GM21390 (cell line): ENCODE measurements at regions not wholly inside any gene's neighbourhood (a gene's known extent, or its start where the extent isn't known, plus 50 kb on each side); places are given as distances from the start of the nearest gene placed in this dataset.

Source experiments
- ATAC-seq: cut with Tn5 transposase; IDR thresholded peaks from one replicate; pipeline ENCODE4 v1.9.1; 2021; ENCODE audit not compliant: unreplicated experiment

DNA sequence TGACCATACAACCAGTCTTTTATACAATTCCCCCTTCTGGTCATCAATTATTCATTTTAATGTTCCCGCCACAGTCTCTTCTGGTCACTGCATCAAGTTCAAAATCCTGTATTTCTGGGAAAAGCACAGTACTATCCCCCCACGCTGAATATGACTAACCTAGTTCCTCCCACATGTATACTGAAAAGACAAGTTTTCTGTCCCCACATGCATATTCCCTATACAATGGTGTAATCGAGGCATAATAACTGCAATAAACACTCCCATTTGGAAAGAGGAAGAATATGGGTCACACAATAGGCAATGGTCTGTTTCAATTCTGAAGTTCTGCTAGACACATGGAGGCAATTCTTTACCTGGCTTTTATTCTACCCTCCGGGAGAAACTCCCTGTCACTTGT lies 344.9 kb downstream of the EFNA5 start:
- no peak for ATAC-seq

DNA sequence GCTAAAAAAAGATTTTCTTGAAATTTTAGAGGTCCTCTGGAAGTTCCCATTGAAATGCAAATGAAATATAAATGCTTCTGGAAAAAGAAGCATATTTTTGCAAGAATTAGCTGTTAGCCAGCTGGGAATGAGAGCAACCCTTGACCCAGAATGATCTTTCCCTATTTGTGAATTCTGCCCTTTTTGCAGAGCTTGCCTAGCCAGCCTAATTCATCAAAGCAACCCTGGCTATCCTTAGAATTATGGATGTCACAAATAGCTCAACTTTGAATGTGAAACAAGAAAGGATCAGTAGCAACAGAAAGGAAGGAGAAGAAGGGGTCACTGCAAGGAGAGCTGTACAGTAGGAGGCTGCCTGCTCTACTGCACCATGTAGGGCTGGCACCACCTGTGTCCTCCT lies 345.9 kb downstream of the EFNA5 start:
- no peak for ATAC-seq

DNA sequence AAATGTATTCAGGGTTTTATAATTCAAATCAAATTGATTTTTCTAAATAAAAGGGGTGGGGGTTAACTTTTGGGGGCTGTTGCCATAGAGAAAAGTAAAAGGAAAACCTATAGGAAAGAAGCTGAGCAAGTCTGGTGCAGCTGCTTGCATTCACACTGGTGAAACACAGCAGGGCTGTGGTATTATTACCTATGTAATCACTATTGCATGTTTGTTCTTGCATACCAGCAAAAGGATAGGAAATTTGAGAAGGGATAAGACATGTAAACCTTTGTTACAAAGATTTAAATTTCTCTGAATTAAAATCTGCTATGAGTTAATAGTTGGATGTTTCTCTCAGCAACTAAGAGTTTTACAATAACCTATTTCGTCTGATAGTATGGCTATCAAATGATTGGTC lies 346.7 kb downstream of the EFNA5 start:
- ATAC-seq: no peak

DNA sequence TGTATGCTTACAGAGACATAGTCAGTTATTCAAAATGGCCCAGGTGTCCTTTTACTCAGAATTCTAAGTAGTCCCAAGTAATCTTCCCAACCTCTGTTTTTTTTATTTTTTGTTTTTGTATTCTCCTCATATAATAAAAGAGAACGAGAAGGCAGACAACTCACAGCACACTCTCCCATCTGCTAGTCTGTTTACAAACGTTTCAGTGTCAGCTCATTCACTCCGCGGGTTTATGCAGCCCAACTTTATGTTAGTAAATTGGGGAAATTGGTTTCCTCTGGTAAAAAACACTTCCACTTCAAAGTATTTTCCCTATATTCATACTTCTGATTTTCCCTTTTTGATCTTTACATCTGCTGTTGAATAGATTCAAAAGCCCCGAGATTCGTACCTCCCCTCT lies 347.2 kb downstream of the EFNA5 start:
- ATAC-seq: no peak

DNA sequence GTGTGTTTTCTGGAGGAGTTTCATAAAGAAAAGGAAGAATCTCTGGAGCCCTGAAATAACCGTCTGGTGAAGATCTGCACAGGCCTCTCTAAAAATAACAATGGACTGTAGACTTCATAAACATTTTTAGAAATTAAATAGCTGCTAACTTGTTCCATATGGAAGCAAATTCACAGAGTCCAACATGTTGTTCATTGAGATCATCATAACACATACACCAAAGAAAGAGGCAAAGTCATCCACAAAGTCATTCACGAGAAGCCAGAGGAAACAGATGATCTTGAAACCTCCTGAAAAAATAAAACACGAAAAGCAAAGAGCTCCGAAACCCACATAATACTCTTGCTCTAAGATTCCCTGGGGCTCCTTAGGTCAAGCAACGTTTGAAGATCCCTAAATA lies 347.8 kb downstream of the EFNA5 start:
- no peak for ATAC-seq

DNA sequence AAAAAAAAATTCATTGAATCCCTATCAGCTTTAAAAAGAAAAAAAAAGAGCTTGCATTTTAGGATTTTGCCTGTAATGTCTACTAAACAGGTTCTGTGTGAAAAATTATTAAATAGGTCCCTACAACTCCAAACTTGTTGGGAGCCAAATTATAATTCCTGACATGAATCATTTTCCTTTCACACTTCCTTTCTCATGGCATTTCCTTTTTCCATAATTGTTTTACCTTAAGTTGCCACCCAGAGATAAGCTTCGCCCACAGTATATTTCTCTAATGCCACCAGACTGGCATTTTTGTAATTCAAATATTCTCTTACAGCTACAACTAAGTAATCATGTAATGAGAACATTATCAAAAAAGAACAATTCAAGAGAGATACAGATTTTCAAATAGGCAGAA lies 348.8 kb downstream of the EFNA5 start:
- no peak for ATAC-seq

DNA sequence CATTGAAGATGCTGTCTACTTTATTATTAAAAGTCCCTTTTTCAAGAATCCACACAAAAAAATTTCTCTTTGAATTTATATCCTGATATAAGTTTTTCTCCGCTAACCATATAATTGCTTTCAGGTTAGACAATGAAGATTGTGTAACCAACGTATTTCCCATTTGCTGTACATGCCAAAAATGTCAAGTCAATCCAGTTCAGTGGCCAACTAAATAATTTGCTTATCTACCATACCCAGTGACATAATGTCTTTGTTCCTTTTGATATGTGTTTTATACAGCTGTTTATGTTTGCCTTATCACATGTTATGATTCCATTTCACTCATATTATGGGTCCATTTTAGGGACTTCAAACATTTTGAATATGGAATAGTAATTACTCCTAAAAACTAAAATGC lies 349.9 kb downstream of the EFNA5 start:
- no peak for ATAC-seq

DNA sequence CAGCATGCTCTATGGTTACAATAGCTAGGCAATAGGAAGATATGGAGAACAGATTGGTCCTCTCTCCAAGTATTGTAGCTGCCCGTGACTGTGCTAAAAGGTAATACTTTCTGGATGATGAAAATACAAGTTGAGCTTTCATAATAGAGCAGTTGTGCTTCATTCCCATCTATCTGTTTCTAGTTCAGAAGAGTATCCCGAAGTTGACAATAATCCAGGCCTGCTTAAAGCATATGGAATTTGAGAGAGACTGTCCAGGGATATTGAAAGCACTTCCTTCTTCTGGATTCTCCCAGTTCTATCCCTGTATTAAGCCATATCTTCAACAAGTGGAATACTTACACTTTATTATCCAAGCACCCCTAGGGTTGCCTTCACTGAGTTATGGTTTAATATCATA lies 350.4 kb downstream of the EFNA5 start:
- no peak for ATAC-seq

DNA sequence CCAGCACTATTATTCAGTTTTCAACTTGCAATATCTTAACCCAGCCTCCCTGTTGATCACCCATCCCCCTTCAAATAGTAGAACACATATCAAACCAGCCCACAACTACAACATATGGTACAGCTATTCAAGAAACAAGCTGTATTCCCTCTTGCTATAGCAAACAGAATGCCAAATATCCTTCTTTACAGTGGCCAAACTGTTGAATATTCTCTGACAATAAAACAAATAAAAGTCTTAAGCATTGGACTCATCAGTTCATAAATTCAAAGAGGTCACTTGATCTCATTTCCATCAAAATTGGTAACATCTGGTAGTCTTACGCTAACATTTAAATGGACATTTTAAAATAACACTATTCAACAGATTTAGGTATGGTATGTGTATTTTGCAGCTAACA lies 350.8 kb downstream of the EFNA5 start:
- ATAC-seq: no peak

DNA sequence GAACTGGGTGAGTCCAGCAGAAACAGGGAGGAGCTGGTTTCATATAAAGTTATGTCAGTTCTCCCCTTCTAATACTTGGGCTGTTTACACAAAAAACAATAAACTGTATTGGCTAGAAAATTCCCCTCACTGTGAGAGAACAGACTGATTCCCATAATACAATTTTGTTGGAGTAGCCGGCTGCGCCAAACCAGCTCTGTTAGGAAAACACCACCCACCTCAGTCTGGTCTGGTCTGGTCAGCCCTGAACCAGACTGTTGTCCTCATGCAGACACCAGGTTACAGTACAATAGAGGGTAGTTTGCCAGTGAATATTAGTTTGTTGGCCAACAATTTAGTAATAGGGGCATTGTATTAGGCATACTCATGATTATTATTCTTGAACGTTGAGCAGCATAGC lies 356.4 kb downstream of the EFNA5 start:
- no peak for ATAC-seq

DNA sequence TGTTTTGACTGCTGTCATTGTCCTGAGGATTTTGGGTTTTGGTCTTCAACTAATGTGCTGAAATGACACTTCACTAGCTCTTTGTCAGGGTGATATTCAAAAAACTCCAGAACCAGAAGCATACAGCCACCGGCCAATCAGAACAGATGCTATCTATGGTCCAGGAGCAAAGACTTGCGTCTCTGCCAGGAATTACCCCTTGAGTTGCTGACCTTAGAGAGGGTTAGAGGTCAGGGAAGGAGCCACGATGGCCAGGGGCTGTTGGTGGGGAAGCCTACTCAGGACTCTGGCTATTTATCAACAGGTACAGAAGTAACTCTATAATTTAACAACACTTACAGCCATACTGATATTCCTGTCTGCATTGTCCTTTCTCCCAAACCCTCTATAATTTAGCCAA lies 356.8 kb downstream of the EFNA5 start:
- ATAC-seq: no peak

DNA sequence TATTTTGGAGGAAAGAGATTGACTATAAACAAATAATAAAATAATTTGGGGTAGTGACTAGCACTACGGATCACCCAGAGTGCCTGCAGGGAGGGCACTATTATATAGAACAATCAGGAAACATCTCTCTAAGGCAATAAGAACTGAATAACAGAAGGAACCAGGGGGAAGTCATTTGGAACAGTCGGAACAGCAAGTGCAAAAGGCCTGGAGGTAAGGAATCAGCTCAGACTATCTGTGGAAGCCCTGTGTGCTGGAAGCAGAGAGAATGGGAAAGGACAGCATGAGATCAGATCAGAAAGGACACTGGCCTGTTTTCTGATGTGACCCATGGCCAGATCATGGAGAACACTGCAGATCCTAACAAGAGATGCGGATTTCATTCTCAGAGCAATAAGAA lies 357.6 kb downstream of the EFNA5 start:
- ATAC-seq: no peak

DNA sequence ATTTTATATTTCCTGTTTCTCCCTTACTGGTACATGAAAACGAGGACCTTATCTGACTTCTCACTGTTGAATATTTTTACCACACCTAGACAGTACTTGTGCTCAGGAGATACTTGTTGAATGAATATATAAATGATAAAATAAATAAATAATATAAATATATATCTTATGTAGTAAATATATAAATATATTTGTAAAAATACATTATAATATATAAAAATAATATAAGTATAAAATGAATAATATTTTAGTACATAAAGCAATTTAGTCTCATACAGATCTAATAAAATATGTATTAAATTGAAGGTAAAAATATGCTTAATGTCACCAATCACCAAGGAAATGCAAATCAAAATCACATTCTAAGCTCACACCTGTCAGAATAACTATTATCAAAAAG lies 360.6 kb downstream of the EFNA5 start:
- no peak for ATAC-seq

DNA sequence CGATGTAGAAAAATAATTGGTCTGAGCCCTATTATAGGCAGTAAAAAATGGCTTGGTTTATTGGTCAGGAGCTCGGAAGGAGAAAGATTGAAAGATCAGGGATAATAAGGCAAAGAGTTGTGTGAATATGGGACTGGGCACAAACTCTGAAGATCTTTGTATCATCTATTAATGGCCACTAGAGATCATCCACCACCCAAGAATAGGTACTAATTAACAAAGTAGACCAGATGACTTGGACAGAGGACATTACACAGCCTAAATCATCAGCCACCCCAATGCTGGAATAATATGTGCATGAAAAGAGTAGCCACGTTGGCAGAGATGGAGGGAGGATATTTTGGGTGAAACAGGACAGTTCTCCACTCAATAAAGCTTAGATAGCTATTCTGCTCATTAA lies 364.1 kb downstream of the EFNA5 start:
- ATAC-seq: no peak

DNA sequence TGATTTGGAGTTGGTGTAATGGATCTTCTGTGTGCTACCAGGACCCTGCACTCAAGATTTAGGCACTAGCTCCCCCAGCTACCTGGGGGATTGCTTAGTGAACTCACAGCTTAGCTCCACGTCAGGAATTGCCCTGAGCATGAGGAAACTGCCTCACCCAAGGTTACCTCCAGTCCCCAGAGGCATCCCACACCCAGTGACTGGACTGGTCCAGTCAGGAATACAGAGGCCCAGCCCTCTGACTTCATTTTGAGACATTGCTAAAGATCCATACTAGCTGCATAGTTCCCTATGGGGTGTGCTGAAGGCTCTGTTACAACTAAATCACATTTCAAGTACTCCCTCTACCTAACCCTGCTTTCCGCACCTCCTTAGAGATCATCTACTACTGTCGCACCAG lies 364.7 kb downstream of the EFNA5 start:
- ATAC-seq: no peak

DNA sequence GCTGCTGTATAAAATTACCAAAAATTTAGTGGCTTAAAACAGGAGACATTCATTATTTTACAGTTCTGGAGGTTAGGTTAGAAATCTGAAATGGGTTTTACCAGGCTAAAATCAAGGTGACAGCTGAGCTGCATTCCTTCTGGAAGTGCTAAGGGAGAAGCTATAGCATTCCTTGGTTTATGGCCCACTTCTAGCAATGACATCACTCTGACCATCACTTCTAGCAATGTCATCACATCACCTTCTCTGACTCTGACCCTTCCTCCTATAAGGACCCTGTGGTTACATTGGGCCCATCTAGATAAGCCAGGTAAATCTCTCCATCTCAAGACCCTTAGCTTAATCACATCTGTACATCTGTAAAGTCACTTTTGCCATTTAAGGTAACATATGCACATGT lies 366.1 kb downstream of the EFNA5 start:
- ATAC-seq: no peak

DNA sequence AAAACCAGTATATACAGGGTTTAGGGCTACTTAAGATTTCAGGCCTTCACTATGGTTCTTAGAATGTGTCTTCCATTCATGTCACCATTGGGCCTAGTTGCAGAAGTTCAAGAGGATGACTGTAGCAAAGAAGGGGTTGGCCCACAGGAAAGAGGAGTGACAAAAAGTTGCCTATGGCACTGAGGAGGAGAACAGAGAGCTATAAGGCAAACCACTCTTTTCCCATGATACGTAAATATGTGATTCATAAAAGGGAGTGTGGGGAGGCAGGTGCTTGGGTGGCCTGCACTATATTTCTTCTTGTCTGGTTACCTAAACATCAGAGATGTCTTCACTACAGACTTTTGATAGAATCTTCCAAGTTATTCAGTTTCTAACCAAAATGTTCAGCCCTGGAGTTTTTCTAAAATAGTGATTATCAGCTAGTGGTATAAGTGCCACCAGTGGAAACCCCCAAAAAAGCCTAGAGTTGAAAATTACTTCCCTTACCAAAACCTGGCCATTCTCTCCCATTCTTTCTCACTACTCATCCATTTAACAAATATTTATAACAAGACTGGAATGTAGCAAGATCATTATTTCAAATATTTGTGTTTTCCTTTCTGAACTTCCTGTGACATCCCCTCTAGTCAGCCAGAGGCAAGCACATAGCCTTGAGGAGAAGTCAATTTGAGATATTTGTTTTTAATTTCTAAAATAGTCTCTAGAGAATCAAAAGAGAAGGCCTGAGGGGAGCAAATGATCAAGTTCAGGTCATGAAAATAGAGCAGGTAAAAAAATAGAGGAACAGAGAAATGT lies 367.4 kb downstream of the EFNA5 start:
- no peak for ATAC-seq

DNA sequence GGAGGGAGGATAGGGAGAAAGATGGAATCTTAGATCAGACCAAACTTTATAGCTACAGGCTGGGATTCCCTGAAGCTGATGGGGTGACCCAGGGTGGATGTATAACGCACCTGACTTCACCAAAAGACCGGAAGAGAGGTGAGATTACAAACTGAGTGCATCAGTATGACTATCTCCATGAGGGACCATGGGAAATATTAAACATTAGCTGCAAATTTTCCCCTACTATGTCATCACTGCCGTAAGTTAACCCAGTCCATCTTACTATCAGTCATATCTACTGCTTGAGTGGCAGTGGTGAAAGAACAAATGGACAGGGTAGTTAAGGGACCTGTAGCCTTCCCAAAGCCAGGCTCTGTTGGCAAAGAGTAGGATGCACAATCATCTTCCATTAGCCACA lies 368.3 kb downstream of the EFNA5 start:
- no peak for ATAC-seq

DNA sequence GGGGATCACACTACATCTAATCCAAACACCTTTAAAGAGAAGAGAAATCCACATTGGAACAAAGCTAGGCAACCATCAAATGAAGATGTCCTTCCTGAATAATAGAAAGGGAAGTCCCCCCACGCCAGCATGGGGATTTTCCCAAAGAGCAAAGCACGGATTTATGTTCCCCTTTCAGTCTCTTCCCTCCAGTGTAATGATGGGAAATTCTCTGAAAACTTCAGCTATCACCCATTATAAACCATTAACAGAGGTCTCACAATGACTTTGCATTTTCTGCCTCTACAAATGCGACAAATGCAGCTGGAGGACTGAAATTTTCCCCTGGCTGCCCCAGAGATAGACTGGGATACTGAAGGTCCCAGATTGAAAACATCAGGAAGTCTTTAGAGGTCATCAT lies 368.7 kb downstream of the EFNA5 start:
- ATAC-seq: no peak

DNA sequence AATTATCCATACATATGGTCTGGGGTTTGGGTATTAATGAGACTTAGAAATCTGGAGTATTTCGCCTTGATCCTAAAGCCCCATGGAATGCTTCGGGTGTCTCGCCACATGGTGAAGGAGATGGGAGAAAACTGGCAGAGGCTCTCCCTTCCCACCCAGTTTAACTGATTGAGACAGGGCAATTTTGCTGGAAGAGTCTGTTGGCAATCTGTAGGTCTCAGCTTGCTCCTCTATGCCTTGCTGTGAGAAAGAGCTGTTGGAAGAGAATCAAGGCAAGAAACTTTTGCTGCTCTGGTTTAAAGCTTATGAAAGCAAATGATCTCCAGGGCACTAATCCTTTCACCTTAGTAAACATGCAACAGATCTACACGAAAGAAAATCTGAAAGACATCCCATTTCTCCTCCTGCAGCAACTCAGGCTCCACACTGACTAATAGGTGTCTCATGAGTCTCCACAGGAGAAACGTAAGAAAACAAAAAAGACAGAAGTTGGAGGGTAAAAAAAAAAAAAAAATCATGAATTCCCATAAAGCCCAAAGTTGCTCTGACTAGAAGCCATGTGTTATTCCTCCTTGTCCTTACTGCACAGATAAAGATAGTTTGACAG lies 369.9 kb downstream of the EFNA5 start:
- ATAC-seq: no peak

DNA sequence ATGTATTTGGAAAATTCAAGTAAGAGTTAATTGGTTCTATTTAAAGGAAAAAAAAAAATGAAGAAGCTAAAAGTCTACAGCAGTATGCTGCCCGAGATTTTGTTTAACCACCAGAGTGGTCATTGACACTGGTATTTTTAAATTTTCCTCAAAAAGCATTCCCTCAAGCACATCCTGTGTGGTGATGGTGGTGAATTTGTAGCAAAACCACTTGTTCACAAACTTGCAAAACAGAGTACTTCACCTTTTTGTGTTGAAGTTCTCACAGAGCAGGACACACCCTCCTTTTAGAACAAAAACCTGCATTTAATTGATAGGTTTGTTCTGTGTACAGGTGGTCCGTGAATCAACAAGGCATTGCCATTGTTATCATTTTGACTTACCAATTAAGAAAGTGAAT lies 374.2 kb downstream of the EFNA5 start:
- no peak for ATAC-seq

DNA sequence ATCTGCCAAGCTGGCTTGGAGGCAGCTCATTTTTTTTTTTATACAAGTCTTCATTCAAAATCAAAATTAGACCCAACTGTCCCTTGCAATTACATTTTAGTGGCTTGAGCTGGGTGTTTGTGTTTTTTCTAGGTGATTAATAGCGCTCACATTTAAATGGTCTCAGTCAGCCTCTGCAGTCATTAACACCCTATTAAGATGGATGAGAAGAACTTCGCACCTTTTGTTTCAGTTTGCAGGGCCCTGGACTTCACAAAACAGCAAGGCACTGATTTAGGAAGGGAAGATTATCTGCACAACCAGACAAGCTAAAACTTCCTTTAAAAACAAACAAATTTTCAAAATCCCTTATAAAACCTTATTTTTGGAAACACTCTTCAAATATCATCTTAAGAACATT lies 374.8 kb downstream of the EFNA5 start:
- no peak for ATAC-seq

DNA sequence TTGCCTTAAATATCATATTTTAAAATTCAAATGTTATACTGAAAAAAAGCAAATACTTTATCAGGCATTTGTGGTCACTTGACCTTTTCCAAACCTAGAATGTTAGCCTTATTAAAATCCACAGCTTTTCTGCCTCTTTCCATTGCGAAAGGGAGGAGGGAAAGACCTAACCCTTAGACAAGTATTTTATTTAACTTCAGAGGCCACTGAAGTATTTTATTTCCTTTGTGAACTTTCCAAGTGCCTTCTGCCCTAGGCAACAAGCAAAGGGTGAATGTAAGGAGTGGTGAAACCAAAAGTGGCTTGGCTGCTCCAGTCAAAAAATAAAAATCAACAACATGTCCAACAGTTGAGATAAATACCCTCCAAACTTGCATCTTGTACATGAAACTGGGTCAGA lies 376.1 kb downstream of the EFNA5 start:
- no peak for ATAC-seq
